K562 (cell line): ENCODE measurements at regions not wholly inside any gene's neighbourhood (a gene's known extent, or its start where the extent isn't known, plus 50 kb on each side); places are given as distances from the start of the nearest gene placed in this dataset.
A peak's percentile ranks its signal among the peaks of the same experiment; 100 is the strongest.

Source experiments
- NONO ChIP-seq, 2 experiments: fragments of 200-400 bp in 1 of 2; fragments of 450-650 bp in 1 of 2; formaldehyde crosslinking in 1 of 2; IDR thresholded peaks; 2 replicates each; pipeline ENCODE4 v1.6.1; 2017; ENCODE audit warnings: low read depth in 2 of 2, mild to moderate bottlenecking in 2 of 2, moderate library complexity in 2 of 2, low read length in 1 of 2
- POLR2A ChIP-seq: fragments of 450-650 bp; conservative IDR thresholded peaks from 2 replicates; pipeline ENCODE4 v1.6.1; 2016
- TF ChIP-seq, protein P1 (sequence below): sonication (generic); formaldehyde crosslinking; IDR thresholded peaks from 2 replicates; pipeline ENCODE4 v1.8.0; 2022; ENCODE audit warnings: mild to moderate bottlenecking, missing genetic modification reagents
- TF ChIP-seq, protein P2 (sequence below), 3 experiments: IDR thresholded peaks in 2 of 3; conservative IDR thresholded peaks in 1 of 3; 2 replicates each; pipeline ENCODE4 v1.5.1; 2011 to 2012; ENCODE audit warnings: low read length in 3 of 3, mild to moderate bottlenecking in 3 of 3, control low read depth in 2 of 3, improper control_type of control experiment in 1 of 3, inconsistent platforms in 1 of 3, low read depth in 1 of 3, mixed read lengths in 1 of 3, moderate library complexity in 1 of 3; ENCODE audit not compliant: insufficient read depth in 2 of 3
- TF ChIP-seq, protein P3 (sequence below): fragments of 250-450 bp; sonication (Bioruptor Pico); IDR thresholded peaks from 2 replicates; pipeline ENCODE4 v1.4.0; 2020; ENCODE audit warnings: mild to moderate bottlenecking, moderate library complexity
- TF ChIP-seq, protein P4 (sequence below): fragments of 450-650 bp; formaldehyde crosslinking; IDR thresholded peaks from 2 replicates; pipeline ENCODE4 v1.4.0; 2022; ENCODE audit warnings: missing genetic modification characterization
- TF ChIP-seq, protein P5 (sequence below): sonication (generic); formaldehyde crosslinking; IDR thresholded peaks from 2 replicates; pipeline ENCODE4 v1.8.0; 2022; ENCODE audit warnings: mild to moderate bottlenecking, low read depth, missing genetic modification reagents
- TF ChIP-seq, protein P6 (sequence below): sonication (generic); formaldehyde crosslinking; IDR thresholded peaks from 2 replicates; pipeline ENCODE4 v1.9.0; 2022; ENCODE audit warnings: mild to moderate bottlenecking, missing genetic modification reagents
- TF ChIP-seq, protein P7 (sequence below): fragments of 250-450 bp; sonication (Bioruptor Pico); IDR thresholded peaks from 2 replicates; pipeline ENCODE4 v1.8.0; 2021; ENCODE audit warnings: moderate library complexity, mild to moderate bottlenecking, inconsistent platforms

DNA sequence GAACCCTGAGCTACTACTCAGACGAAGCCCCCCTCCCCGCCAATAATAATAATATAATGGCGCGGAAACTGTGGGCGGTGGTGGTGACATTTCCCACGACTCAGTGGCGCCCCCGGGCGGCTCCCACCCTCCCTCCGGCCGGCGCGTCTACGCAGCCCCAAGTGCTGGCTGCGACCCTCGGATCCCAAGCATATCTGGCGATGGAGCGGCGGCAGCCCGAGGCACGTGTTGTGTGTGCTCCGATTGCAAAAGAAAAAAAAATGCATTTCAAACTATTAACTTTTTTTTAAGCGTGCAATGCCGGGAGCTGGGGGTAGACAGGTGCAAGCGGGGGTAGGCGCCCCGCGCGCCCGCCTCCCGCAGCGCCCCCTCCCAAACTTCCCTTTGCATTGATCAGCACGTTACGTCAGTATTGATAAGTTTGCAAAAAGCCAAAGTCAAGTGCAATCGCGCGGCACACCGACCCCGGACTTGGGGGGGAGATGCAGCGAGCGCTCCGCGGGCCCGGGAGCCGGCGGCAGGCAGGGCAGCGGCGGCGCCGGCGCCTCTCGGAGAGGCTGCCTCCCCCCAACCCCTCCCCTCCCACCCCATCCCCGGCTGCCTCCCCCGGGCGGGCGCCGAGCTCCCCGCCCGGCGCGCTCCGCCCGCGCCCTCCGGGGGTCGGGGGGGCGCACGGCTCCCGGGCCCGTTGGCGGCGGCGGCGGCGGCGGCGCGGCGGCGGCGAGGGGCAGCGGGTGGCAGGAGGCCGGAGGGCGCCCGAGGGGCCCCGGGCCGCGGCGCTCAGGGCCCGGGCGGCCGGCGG, 113.1 kb upstream of the MYL2 start:
- TF ChIP-seq, protein P1, sequence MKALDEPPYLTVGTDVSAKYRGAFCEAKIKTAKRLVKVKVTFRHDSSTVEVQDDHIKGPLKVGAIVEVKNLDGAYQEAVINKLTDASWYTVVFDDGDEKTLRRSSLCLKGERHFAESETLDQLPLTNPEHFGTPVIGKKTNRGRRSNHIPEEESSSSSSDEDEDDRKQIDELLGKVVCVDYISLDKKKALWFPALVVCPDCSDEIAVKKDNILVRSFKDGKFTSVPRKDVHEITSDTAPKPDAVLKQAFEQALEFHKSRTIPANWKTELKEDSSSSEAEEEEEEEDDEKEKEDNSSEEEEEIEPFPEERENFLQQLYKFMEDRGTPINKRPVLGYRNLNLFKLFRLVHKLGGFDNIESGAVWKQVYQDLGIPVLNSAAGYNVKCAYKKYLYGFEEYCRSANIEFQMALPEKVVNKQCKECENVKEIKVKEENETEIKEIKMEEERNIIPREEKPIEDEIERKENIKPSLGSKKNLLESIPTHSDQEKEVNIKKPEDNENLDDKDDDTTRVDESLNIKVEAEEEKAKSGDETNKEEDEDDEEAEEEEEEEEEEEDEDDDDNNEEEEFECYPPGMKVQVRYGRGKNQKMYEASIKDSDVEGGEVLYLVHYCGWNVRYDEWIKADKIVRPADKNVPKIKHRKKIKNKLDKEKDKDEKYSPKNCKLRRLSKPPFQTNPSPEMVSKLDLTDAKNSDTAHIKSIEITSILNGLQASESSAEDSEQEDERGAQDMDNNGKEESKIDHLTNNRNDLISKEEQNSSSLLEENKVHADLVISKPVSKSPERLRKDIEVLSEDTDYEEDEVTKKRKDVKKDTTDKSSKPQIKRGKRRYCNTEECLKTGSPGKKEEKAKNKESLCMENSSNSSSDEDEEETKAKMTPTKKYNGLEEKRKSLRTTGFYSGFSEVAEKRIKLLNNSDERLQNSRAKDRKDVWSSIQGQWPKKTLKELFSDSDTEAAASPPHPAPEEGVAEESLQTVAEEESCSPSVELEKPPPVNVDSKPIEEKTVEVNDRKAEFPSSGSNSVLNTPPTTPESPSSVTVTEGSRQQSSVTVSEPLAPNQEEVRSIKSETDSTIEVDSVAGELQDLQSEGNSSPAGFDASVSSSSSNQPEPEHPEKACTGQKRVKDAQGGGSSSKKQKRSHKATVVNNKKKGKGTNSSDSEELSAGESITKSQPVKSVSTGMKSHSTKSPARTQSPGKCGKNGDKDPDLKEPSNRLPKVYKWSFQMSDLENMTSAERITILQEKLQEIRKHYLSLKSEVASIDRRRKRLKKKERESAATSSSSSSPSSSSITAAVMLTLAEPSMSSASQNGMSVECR = no peak
- TF ChIP-seq NONO (IDR thresholded peaks at IDR 0.05; ENCODE audit: low read depth in 2 of 2, low read length in 1 of 2) = no peak
- TF ChIP-seq, protein P2, sequence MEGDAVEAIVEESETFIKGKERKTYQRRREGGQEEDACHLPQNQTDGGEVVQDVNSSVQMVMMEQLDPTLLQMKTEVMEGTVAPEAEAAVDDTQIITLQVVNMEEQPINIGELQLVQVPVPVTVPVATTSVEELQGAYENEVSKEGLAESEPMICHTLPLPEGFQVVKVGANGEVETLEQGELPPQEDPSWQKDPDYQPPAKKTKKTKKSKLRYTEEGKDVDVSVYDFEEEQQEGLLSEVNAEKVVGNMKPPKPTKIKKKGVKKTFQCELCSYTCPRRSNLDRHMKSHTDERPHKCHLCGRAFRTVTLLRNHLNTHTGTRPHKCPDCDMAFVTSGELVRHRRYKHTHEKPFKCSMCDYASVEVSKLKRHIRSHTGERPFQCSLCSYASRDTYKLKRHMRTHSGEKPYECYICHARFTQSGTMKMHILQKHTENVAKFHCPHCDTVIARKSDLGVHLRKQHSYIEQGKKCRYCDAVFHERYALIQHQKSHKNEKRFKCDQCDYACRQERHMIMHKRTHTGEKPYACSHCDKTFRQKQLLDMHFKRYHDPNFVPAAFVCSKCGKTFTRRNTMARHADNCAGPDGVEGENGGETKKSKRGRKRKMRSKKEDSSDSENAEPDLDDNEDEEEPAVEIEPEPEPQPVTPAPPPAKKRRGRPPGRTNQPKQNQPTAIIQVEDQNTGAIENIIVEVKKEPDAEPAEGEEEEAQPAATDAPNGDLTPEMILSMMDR (IDR thresholded peaks at IDR 0.05 in 2 of 3, conservative IDR thresholded peaks at IDR 0.05 in 1 of 3; ENCODE audit: insufficient read depth in 2 of 3, low read depth in 1 of 3, low read length in 3 of 3) = 0 out of 6 replicates have a peak, but pooled peaks of 1 of the 3 experiments have one; percentile 13
- TF ChIP-seq, protein P3, sequence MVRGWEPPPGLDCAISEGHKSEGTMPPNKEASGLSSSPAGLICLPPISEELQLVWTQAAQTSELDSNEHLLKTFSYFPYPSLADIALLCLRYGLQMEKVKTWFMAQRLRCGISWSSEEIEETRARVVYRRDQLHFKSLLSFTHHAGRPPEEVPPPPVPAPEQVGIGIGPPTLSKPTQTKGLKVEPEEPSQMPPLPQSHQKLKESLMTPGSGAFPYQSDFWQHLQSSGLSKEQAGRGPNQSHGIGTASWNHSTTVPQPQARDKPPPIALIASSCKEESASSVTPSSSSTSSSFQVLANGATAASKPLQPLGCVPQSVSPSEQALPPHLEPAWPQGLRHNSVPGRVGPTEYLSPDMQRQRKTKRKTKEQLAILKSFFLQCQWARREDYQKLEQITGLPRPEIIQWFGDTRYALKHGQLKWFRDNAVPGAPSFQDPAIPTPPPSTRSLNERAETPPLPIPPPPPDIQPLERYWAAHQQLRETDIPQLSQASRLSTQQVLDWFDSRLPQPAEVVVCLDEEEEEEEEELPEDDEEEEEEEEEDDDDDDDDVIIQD (CRISPR knock-in tag) = no peak
- TF ChIP-seq, protein P4, sequence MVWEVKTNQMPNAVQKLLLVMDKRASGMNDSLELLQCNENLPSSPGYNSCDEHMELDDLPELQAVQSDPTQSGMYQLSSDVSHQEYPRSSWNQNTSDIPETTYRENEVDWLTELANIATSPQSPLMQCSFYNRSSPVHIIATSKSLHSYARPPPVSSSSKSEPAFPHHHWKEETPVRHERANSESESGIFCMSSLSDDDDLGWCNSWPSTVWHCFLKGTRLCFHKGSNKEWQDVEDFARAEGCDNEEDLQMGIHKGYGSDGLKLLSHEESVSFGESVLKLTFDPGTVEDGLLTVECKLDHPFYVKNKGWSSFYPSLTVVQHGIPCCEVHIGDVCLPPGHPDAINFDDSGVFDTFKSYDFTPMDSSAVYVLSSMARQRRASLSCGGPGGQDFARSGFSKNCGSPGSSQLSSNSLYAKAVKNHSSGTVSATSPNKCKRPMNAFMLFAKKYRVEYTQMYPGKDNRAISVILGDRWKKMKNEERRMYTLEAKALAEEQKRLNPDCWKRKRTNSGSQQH (CRISPR knock-in tag) = no peak
- TF ChIP-seq, protein P5, sequence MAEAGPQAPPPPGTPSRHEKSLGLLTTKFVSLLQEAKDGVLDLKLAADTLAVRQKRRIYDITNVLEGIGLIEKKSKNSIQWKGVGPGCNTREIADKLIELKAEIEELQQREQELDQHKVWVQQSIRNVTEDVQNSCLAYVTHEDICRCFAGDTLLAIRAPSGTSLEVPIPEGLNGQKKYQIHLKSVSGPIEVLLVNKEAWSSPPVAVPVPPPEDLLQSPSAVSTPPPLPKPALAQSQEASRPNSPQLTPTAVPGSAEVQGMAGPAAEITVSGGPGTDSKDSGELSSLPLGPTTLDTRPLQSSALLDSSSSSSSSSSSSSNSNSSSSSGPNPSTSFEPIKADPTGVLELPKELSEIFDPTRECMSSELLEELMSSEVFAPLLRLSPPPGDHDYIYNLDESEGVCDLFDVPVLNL (CRISPR knock-in tag) = no peak
- TF ChIP-seq, protein P6, sequence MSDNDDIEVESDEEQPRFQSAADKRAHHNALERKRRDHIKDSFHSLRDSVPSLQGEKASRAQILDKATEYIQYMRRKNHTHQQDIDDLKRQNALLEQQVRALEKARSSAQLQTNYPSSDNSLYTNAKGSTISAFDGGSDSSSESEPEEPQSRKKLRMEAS (CRISPR knock-in tag) = no peak
- no peak for TF ChIP-seq POLR2A
- TF ChIP-seq, protein P7, sequence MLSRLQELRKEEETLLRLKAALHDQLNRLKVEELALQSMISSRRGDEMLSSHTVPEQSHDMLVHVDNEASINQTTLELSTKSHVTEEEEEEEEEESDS (CRISPR knock-in tag) = no peak
